NT2/D1 (cell line): ENCODE measurements at regions not wholly inside any gene's neighbourhood (a gene's known extent, or its start where the extent isn't known, plus 50 kb on each side); places are given as distances from the start of the nearest gene placed in this dataset.

Experiments used
- DNase-seq: peaks from one replicate; pipeline ENCODE4 v3.0.0-alpha.2; 2011; ENCODE audit warnings: low read depth, low spot score
- H3K27me3 ChIP-seq: 2 replicates; pipeline ENCODE4 v1.6.0; 2011; ENCODE audit warnings: mild to moderate bottlenecking; ENCODE audit not compliant: insufficient read length, insufficient read depth
- H3K36me3 ChIP-seq: 2 replicates; pipeline ENCODE4 v1.6.1; 2011; ENCODE audit warnings: mild to moderate bottlenecking, low read length, mixed read lengths; ENCODE audit not compliant: insufficient read depth, insufficient read length
- H3K4me1 ChIP-seq: 2 replicates; pipeline ENCODE4 v1.5.1; 2011; ENCODE audit not compliant: insufficient read depth, insufficient read length
- H3K4me3 ChIP-seq: 2 replicates; pipeline ENCODE4 v1.5.1; 2011; ENCODE audit warnings: low read depth; ENCODE audit not compliant: insufficient read length
- H3K9ac ChIP-seq: 2 replicates; pipeline ENCODE4 v1.6.0; 2011; ENCODE audit warnings: low read depth; ENCODE audit not compliant: insufficient read length
- H3K9me3 ChIP-seq: 2 replicates; pipeline ENCODE4 v1.5.1; 2011; ENCODE audit warnings: mild to moderate bottlenecking, low read length; ENCODE audit not compliant: insufficient read depth
- SUZ12 ChIP-seq: IDR thresholded peaks from 2 replicates; pipeline ENCODE4 v1.6.1; 2011; ENCODE audit not compliant: insufficient read length, insufficient read depth; ENCODE audit errors: extremely low read depth
- YY1 ChIP-seq: IDR thresholded peaks from 2 replicates; pipeline ENCODE4 v1.6.1; 2011; ENCODE audit not compliant: insufficient read length, insufficient read depth
- ZNF274 ChIP-seq: IDR thresholded peaks from 2 replicates; pipeline ENCODE4 v1.6.1; 2011; ENCODE audit warnings: mild to moderate bottlenecking, low read depth, low read length

DNA sequence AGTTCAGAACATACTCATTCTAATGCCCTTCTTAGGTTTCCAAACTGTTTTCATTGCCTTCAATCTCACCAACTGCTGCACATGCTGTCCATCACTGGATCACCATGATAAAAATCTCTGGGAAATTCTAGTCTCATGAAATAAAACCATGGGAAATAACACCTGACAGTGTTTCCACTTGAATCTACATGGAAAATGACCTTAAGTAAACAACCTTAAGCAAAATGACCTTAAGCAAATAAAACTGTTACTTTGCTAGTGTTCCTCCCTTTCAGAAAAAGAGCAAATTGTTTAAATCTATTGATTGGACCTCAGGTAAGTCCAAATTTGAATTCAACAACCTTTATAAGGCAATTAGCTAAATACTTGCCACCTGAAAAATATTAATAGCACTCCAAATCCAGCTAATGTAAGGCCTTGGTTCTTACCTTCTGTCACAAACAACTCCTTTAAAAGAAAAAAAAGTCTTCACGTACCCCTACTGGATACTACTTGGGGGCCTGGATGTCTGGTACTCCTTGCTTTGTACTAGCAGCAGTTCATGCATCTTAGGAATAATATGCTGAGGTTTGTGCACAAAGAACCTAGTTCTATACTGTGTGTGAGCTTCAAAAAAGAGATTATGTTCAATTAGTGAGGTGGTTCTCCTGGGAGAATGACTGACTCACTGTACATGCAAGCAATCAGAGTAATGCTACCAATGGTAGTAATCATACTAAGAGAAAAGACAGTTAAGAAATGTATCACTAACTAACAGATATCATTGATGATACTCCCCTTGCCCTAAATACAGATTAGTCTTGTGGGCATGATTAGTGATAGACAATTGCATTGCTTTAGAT, 630.4 kb downstream of the PSAT1 start:
- H3K9ac ChIP-seq: no peak overlapping the region
- no peaks in the 10 kb centered on the region for H3K9me3 ChIP-seq
- no peaks in the 10 kb centered on the region for H3K27me3 ChIP-seq
- DNase-seq: no peak
- no peak overlapping the region for H3K4me3 ChIP-seq
- no peaks in the 10 kb centered on the region for H3K4me1 ChIP-seq
- TF ChIP-seq YY1: no peak
- no peak for TF ChIP-seq ZNF274
- TF ChIP-seq SUZ12: no peak
- H3K36me3 ChIP-seq: no peaks in the 10 kb centered on the region

DNA sequence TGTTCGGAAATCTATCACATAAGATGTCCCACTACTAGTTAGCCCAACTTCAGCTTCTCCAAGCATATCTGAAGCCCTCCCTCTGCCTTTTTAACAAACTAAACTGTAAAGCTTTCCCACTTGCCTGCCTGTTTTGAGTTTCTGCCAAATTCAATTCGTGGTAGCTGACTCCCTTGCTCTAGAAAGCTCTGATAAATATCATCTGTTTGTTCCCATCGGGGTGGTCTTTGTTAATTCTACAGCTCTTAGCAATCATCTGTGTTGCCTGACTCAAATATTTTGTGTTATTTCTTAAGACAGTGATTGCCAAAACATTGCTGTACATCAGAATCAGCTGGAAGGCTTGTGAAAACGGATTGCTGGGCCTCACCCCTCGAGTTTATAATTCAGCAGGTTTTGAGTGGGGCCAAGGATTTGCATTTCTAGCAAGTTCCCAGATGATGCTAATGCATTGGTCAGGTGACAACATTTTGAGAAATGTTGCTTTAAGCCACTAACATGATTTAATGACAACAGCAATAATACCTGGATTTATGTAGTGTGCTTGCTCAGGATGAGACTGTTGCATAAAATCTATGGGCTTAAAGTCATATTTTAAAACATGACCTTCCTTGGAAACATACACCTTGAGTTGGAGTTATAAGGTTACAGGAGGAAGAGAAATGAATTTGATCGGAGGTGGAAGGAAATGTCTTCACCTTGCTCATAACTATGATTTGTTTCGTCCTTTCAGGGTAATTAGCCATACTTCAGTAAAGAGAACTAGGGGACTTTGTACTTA, 631.9 kb downstream of the PSAT1 start:
- no peak overlapping the region for H3K9ac ChIP-seq
- no peaks in the 10 kb centered on the region for H3K36me3 ChIP-seq
- H3K4me3 ChIP-seq: no peak overlapping the region
- no peaks in the 10 kb centered on the region for H3K4me1 ChIP-seq
- no peaks in the 10 kb centered on the region for H3K27me3 ChIP-seq
- no peak for TF ChIP-seq ZNF274
- TF ChIP-seq SUZ12: no peak
- no peak for TF ChIP-seq YY1
- no peak for DNase-seq
- H3K9me3 ChIP-seq: no peaks in the 10 kb centered on the region

DNA sequence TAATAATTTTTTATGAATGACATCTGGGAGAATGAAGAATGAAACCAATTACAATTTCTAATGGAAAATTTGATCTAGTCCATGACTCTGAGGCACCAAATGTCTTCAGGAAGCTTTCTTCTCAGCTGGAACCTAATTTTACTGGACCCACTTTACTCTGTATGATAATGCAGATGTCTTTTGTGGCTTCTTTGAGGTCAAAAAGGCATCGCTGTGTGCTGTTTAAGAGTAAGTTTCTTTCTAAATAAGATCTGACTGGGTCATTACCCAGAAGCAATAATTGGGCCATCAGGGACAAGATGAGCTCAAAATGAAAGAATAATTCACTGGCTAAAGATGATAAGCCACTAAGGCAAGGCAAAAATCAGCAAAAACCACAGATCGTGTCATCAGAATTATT, 633.4 kb downstream of the PSAT1 start:
- no peaks in the 10 kb centered on the region for H3K4me1 ChIP-seq

DNA sequence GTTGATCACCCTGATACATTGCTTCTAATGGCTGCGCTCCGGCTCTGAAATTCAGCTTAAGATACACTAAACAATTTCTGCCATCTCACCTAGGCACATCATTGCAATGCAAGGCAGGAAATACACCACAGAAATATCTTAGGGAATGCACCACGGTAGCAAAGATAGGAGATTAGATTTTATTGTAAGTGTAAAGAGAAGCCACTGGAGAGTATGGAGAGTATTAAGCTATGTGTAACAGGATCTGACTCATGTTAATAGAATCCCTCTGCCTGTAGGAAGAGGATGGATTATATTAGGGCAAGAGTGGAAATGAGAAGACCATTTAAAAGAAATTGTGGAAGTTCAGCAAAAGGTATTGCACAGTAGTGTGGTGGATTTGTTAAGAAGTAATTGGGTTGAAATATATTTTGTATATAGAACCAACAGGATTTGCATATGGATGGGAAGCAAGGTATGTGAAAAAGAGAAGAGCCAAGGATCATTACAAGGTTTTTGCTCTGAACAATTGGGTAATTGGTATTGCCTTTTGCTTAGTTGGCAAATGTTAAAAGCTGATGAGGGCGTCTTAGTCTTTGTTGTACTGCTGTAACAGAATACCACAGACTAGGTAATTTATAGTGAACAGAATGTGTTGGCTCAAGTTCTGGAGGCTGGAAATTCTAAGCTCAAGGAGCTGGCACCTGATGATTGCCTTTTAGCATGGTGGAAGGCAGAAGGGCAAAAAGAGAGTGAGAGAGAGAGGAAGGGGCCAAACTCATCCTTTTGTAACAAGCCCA, 636.1 kb downstream of the PSAT1 start:
- DNase-seq: no peak
- Histone ChIP-seq H3K27me3 (no peaks in the 10 kb centered on the region), H3K4me1 (no peaks in the 10 kb centered on the region), H3K9ac (no peak overlapping the region), H3K4me3 (no peak overlapping the region), H3K9me3 (no peaks in the 10 kb centered on the region), H3K36me3 (no peaks in the 10 kb centered on the region)
- TF ChIP-seq SUZ12: no peak
- no peak for TF ChIP-seq YY1
- TF ChIP-seq ZNF274: no peak

More for the DNA sequence above, 633.4 kb downstream of the PSAT1 start:
- TF ChIP-seq YY1 (no peak), SUZ12 (no peak), ZNF274 (no peak)
- DNase-seq: no peak
- Histone ChIP-seq H3K36me3 (no peaks in the 10 kb centered on the region), H3K4me3 (no peak overlapping the region), H3K9ac (no peak overlapping the region), H3K9me3 (no peaks in the 10 kb centered on the region), H3K27me3 (no peaks in the 10 kb centered on the region)

DNA sequence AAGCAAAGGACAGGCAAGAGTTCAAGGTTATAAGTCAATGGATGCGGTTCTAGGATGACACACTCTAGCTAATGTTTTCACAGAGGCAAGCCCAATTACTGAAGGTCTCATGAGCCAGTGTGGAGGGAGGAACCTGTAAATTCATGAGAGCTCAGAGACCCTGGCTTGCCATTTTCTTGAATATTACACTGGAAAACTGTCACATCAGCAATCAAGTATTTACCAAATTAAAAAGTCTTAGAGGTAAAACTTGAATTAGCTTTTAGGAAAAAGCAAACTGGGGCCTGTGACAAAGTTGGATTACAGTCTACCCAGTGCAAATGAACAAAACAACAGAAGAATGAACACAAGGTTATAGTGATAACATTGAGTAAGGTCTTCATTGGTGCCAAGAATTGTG, 636.9 kb upstream of the TLE4 start:
- DNase-seq: no peak
- no peak overlapping the region for H3K4me3 ChIP-seq
- no peaks in the 10 kb centered on the region for H3K27me3 ChIP-seq
- no peaks in the 10 kb centered on the region for H3K36me3 ChIP-seq
- H3K9me3 ChIP-seq: no peaks in the 10 kb centered on the region
- no peak for TF ChIP-seq YY1
- TF ChIP-seq ZNF274: no peak
- no peak for TF ChIP-seq SUZ12
- H3K9ac ChIP-seq: no peak overlapping the region
- no peaks in the 10 kb centered on the region for H3K4me1 ChIP-seq

DNA sequence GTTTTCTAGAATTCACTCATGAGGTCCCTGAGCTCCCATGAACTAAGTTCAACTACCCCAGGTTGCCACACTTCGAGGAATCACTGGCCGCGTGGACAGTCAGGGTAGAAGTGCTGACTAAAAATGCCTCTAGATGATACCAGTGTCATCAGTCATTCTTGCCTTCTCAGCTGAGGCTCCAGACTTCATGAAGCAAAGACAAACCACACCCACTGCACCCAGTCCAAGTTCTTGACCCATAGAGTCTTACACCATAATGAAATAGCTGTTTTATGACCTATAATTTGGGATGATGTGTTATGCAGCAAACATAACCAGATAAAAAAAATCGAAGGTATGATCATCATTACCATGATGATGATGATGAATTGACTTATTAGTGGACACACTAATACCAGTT, 632.9 kb upstream of the TLE4 start:
- DNase-seq: no peak
- no peak for TF ChIP-seq YY1
- TF ChIP-seq ZNF274: no peak
- no peak for TF ChIP-seq SUZ12
- Histone ChIP-seq H3K9me3 (no peaks in the 10 kb centered on the region), H3K27me3 (no peaks in the 10 kb centered on the region), H3K36me3 (no peaks in the 10 kb centered on the region), H3K4me3 (no peak overlapping the region), H3K4me1 (no peaks in the 10 kb centered on the region), H3K9ac (no peak overlapping the region)
